ENCODE measurements at regions not wholly inside any gene's neighbourhood (a gene's known extent, or its start where the extent isn't known, plus 50 kb on each side); places are given as distances from the start of the nearest gene placed in this dataset.

DNA sequence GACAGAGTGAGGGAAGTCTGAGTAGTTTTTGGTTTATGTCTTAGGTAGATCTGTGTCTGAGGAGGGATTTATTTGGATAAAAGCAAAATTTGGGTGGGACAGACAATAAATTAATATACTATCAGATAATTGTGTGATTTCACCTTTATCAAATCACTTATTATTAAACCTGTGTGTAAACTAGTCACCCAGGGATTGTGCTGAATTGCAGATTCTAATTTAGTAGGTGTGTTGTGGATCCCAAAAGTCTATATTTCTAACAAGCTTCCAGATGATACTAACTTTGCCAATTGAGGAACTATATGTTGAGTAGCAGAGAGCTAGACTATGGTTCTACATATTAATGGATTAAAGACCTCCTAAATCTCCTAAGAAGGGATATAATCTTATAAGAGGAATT is 978.5 kb upstream of the FBXO33 start:
- TF ChIP-seq BHLHE40 (IDR thresholded peaks at IDR 0.05; ENCODE audit: low read depth, low read length): no peak
- TF ChIP-seq, protein P1, sequence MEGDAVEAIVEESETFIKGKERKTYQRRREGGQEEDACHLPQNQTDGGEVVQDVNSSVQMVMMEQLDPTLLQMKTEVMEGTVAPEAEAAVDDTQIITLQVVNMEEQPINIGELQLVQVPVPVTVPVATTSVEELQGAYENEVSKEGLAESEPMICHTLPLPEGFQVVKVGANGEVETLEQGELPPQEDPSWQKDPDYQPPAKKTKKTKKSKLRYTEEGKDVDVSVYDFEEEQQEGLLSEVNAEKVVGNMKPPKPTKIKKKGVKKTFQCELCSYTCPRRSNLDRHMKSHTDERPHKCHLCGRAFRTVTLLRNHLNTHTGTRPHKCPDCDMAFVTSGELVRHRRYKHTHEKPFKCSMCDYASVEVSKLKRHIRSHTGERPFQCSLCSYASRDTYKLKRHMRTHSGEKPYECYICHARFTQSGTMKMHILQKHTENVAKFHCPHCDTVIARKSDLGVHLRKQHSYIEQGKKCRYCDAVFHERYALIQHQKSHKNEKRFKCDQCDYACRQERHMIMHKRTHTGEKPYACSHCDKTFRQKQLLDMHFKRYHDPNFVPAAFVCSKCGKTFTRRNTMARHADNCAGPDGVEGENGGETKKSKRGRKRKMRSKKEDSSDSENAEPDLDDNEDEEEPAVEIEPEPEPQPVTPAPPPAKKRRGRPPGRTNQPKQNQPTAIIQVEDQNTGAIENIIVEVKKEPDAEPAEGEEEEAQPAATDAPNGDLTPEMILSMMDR (IDR thresholded peaks at IDR 0.05): no peak
- TF ChIP-seq KDM5A (IDR thresholded peaks at IDR 0.05): no peak
- TF ChIP-seq HDAC2 (IDR thresholded peaks at IDR 0.05): no peak
- no peak for TF ChIP-seq PHF8 (IDR thresholded peaks at IDR 0.05; ENCODE audit: borderline replicate concordance, low read depth)
- no peak for TF ChIP-seq FOXS1 (CRISPR knock-in tag; IDR thresholded peaks at IDR 0.05)
- no peak for TF ChIP-seq MYC (IDR thresholded peaks at IDR 0.05; ENCODE audit: borderline replicate concordance, low read length)
- TF ChIP-seq POLR2A (IDR thresholded peaks at IDR 0.05; ENCODE audit: low read length): no peak
- TF ChIP-seq RNF2 (IDR thresholded peaks at IDR 0.05; ENCODE audit: borderline replicate concordance, low read depth): no peak
- no peak for TF ChIP-seq ESRRA (IDR thresholded peaks at IDR 0.05; ENCODE audit: borderline replicate concordance, low read length)
- TF ChIP-seq CHD4 (IDR thresholded peaks at IDR 0.05; ENCODE audit: borderline replicate concordance): no peak

Measured in A549 (cell line).